RWPE2 (cell line): ENCODE measurements at regions not wholly inside any gene's neighbourhood (a gene's known extent, or its start where the extent isn't known, plus 50 kb on each side); places are given as distances from the start of the nearest gene placed in this dataset.

ENCODE experiments used
- ATAC-seq: fragments of 200-7000 bp; cut with Tn5 transposase; 3 replicates; pipeline ENCODE4 v1.9.1; 2021; ENCODE audit warnings: low read depth
- DNase-seq: peaks from one replicate; pipeline ENCODE4 v3.0.0-alpha.2; 2020; ENCODE audit warnings: low spot score
- H3K27ac ChIP-seq: fragments of 450-650 bp; 2 replicates; pipeline ENCODE4 v1.5.1; 2017; ENCODE audit warnings: mild to moderate bottlenecking; ENCODE audit not compliant: poor library complexity, severe bottlenecking
- H3K27me3 ChIP-seq: fragments of 250-450 bp; sonication (Bioruptor Pico); 2 replicates; pipeline ENCODE4 v1.5.1; 2021; ENCODE audit warnings: mild to moderate bottlenecking, moderate library complexity; ENCODE audit not compliant: insufficient read depth, poor library complexity, severe bottlenecking
- H3K36me3 ChIP-seq: fragments of 250-450 bp; sonication (Bioruptor Pico); 2 replicates; pipeline ENCODE4 v1.5.1; 2020; ENCODE audit warnings: low read depth, mild to moderate bottlenecking, moderate library complexity
- H3K4me1 ChIP-seq: fragments of 250-450 bp; sonication (Bioruptor Pico); 2 replicates; pipeline ENCODE4 v1.5.1; 2021; ENCODE audit warnings: mild to moderate bottlenecking, moderate library complexity; ENCODE audit not compliant: insufficient read depth, poor library complexity, severe bottlenecking
- H3K4me3 ChIP-seq: fragments of 250-450 bp; sonication (Bioruptor Pico); 2 replicates; pipeline ENCODE4 v1.5.1; 2021; ENCODE audit warnings: mild to moderate bottlenecking, moderate library complexity; ENCODE audit not compliant: severe bottlenecking
- H3K9me3 ChIP-seq: fragments of 250-450 bp; sonication (Bioruptor Pico); 2 replicates; pipeline ENCODE4 v1.5.1; 2021; ENCODE audit warnings: mild to moderate bottlenecking, moderate library complexity; ENCODE audit not compliant: severe bottlenecking
- CTCF ChIP-seq: fragments of 450-650 bp; IDR thresholded peaks from one replicate; pipeline ENCODE4 v1.5.1; 2017; ENCODE audit warnings: mild to moderate bottlenecking, moderate library complexity; ENCODE audit not compliant: poor library complexity, severe bottlenecking

GRCh38 chr10:33126742-33127141 is 168.7 kb upstream of the ITGB1 start:
- H3K27ac ChIP-seq: peak overlapping the region; percentile 92
- no peak for TF ChIP-seq CTCF
- DNase-seq (no peak), ATAC-seq (no peak)
- no peaks in the 10 kb centered on the region for H3K36me3 ChIP-seq
- H3K9me3 ChIP-seq: no peaks in the 10 kb centered on the region
- H3K27me3 ChIP-seq: no peaks in the 10 kb centered on the region
- H3K4me1 ChIP-seq: peaks cover 50% of the 10 kb centered on the region
- H3K4me3 ChIP-seq: no peak overlapping the region

- ATAC-seq (peak; percentile 75), DNase-seq (no peak)
- H3K36me3 ChIP-seq: no peaks in the 10 kb centered on the region
- TF ChIP-seq CTCF: no peak
- H3K4me1 ChIP-seq: peaks cover 47% of the 10 kb centered on the region
- no peaks in the 10 kb centered on the region for H3K9me3 ChIP-seq
- H3K4me3 ChIP-seq: no peak overlapping the region
- peak overlapping the region; percentile 92 for H3K27ac ChIP-seq
- no peaks in the 10 kb centered on the region for H3K27me3 ChIP-seq
Observed at GRCh38 chr10:33125522-33126517, 167.8 kb upstream of the ITGB1 start.

GRCh38 chr10:33125111-33125510 is 167.1 kb upstream of the ITGB1 start:
- Histone ChIP-seq H3K9me3 (no peaks in the 10 kb centered on the region), H3K4me1 (peaks cover 40% of the 10 kb centered on the region), H3K36me3 (no peaks in the 10 kb centered on the region), H3K27ac (peak overlapping the region; percentile 92), H3K27me3 (no peaks in the 10 kb centered on the region), H3K4me3 (no peak overlapping the region)
- ATAC-seq: no peak
- no peak for TF ChIP-seq CTCF
- DNase-seq: no peak

GRCh38 chr10:33123680-33124079 is 165.7 kb upstream of the ITGB1 start:
- H3K4me3 ChIP-seq: no peak overlapping the region
- ATAC-seq (no peak), DNase-seq (no peak)
- H3K4me1 ChIP-seq: peaks cover 26% of the 10 kb centered on the region
- H3K27ac ChIP-seq: no peak overlapping the region
- no peak for TF ChIP-seq CTCF
- H3K27me3 ChIP-seq: no peaks in the 10 kb centered on the region
- H3K36me3 ChIP-seq: no peaks in the 10 kb centered on the region
- no peaks in the 10 kb centered on the region for H3K9me3 ChIP-seq
